BJ (cell line): ENCODE measurements at regions not wholly inside any gene's neighbourhood (a gene's known extent, or its start where the extent isn't known, plus 50 kb on each side); places are given as distances from the start of the nearest gene placed in this dataset.

ENCODE experiments used
- CTCF ChIA-PET: fragments of 350-600 bp; formaldehyde crosslinking; extraction: SDS; loops from one replicate; lab custom pipeline; 2021; ENCODE audit warnings: antibody characterized with exemption, inconsistent platforms; lab: Yijun Ruan, JAX
- POLR2A ChIA-PET: fragments of 300-600 bp; sonication (Branson Sonifier 250); formaldehyde crosslinking; extraction: SDS; loops from one replicate; lab custom pipeline; 2021; ENCODE audit warnings: antibody characterized with exemption; lab: Charles Lee
- DNase-seq: peaks from one replicate; pipeline ENCODE4 v3.0.0-alpha.2; 2011; ENCODE audit warnings: low read depth
- H3K27me3 ChIP-seq: 2 replicates; pipeline ENCODE4 v1.6.0; 2011; ENCODE audit warnings: low read length; ENCODE audit not compliant: control insufficient read depth, insufficient read depth
- H3K36me3 ChIP-seq: 2 replicates; pipeline ENCODE4 v1.5.1; 2011; ENCODE audit warnings: low read length; ENCODE audit not compliant: control insufficient read depth, insufficient read depth
- H3K4me3 ChIP-seq: 2 replicates; pipeline ENCODE4 v1.5.1; 2011; ENCODE audit warnings: low read depth, mild to moderate bottlenecking, control low read depth, low read length
- TF ChIP-seq, protein P1 (sequence below): IDR thresholded peaks from 2 replicates; pipeline ENCODE4 v1.5.1; 2011; ENCODE audit warnings: low read depth, mild to moderate bottlenecking, control low read depth, inconsistent platforms, low read length, moderate library complexity; ENCODE audit not compliant: insufficient read depth

DNA sequence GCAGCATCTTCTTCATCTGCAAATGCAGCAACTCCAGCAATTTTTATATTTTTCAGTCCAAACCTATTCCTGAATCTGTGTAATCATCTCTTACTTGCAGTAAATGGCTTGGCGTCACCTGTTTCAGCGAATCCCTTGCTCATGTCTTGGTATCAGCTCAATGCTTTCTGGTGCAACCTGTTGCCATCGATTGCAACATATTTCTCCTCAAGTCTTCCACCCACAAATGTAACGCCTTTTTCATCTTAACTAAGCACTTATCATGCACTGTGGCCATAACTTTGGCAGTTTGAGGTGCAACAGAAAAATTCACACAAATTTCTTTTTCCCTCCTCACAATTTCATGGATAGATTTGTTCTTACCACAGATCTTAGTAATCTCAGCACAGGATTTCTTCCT lies 168.3 kb downstream of the HERPUD2 start:
- DNase-seq = no peak
- Histone ChIP-seq H3K4me3 (no peak overlapping the region), H3K36me3 (no peaks in the 10 kb centered on the region), H3K27me3 (peaks cover 2% of the 10 kb centered on the region; the same call in 1 of the 2 replicates)
- TF ChIP-seq, protein P1, sequence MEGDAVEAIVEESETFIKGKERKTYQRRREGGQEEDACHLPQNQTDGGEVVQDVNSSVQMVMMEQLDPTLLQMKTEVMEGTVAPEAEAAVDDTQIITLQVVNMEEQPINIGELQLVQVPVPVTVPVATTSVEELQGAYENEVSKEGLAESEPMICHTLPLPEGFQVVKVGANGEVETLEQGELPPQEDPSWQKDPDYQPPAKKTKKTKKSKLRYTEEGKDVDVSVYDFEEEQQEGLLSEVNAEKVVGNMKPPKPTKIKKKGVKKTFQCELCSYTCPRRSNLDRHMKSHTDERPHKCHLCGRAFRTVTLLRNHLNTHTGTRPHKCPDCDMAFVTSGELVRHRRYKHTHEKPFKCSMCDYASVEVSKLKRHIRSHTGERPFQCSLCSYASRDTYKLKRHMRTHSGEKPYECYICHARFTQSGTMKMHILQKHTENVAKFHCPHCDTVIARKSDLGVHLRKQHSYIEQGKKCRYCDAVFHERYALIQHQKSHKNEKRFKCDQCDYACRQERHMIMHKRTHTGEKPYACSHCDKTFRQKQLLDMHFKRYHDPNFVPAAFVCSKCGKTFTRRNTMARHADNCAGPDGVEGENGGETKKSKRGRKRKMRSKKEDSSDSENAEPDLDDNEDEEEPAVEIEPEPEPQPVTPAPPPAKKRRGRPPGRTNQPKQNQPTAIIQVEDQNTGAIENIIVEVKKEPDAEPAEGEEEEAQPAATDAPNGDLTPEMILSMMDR = no peak
- POLR2A ChIA-PET = no interaction called here
- CTCF ChIA-PET = no interaction called here

DNA sequence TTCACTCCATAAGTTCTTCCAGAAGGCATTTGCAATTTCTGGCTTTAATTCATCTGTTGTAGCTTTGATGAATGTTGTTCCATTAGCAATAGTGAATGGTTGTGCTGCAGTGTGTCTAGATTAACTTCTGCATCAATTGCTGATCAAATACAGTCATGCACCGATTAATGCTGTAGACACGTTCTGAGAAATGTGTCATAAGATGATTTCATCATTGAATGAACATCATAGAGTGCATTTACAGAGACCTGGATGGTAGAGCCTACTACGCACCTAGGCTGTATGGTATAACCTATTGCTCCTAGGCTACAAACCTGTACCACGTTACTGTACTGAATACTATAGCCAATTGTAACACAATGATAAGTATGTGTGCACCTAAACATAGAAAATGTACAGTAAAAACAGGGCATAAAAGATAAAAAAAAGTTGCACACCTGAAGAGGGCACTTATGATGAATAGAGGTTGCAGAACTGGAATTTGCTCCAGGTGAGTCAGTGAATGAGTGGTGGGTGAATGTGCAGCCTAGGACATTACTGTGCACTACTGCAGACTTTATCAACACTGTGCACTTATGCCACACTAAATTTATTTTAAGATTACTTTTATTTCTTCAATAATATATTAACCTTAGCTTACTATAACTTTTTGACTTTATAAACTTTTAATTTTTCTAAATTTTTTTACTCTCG lies 170.7 kb downstream of the HERPUD2 start:
- DNase-seq = no peak
- Histone ChIP-seq H3K4me3 (no peak overlapping the region), H3K27me3 (no peaks in the 10 kb centered on the region), H3K36me3 (no peaks in the 10 kb centered on the region)
- ChIA-PET CTCF (no interaction called here), POLR2A (no interaction called here)
- TF ChIP-seq, protein P1 = no peak

DNA sequence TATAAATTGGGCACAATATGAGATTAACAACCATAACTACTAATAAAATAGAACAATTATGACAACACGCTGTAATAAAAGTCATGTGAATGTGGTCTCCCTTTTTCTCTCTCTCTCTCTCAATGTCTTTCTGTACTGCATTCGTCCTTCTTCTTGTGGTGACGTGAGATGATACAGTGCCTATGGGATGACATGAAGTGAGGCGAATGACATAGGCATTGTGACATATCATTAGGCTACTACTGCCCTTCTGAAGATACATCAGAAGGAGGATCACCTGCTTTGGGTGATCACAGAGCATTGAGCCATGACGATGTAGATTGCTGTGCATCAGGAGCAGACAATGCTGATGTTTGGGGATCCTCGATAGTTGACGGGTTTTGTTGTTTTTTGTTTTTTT lies 171.6 kb downstream of the HERPUD2 start:
- CTCF ChIA-PET = no interaction called here

DNA sequence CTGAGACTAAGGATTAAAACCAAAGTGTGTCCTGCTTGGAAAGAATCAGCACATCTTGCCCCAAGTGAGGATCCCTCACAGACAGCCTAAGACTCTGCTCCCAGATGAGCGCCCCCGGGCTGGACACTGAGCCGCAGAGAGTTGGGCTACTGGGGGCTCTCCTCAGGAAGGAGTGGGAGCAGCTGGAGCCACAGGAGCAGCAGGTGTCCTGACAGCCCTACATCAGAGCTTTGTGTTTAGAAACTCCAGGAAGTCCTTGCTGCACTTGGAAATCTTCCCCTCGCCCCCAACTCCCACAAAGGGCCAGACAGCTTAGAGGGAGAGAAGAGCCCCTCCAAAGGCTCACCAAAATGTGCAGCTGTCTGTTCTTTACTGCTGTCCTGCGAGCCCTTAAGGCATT lies 172.2 kb downstream of the HERPUD2 start:
- DNase-seq = no peak
- H3K4me3 ChIP-seq = no peak overlapping the region
- ChIA-PET POLR2A (no interaction called here), CTCF (no interaction called here)
- no peaks in the 10 kb centered on the region; the same call in 1 of the 2 replicates for H3K27me3 ChIP-seq
- H3K36me3 ChIP-seq = no peaks in the 10 kb centered on the region
- TF ChIP-seq, protein P1 = no peak

More for the DNA sequence above, 171.6 kb downstream of the HERPUD2 start:
- TF ChIP-seq, protein P1 = no peak
- no peaks in the 10 kb centered on the region; the same call in 1 of the 2 replicates for H3K27me3 ChIP-seq
- no peak for DNase-seq
- no peaks in the 10 kb centered on the region for H3K36me3 ChIP-seq
- no peak overlapping the region for H3K4me3 ChIP-seq
- POLR2A ChIA-PET = no interaction called here

DNA sequence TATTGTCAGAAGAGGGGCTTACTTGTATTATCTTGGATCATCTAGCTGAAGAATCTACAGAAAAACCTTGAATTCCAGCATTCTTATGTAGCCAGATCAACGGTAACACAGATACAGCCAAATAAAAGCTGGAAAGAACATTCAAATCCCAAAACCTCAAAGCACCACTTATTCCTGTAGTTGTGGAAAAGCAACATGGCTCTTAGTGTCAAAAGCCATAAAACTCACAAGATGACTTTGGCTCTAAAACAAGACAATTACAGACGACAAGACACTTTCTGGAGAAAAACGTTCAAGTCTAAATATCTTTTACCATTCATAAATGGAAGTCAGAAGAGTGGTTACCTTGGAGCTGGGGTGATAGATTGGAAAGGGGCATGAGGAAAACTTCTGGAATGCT lies 173.0 kb downstream of the HERPUD2 start:
- Histone ChIP-seq H3K4me3 (no peak overlapping the region), H3K27me3 (no peaks in the 10 kb centered on the region; the same call in 1 of the 2 replicates), H3K36me3 (no peaks in the 10 kb centered on the region)
- TF ChIP-seq, protein P1 = no peak
- ChIA-PET CTCF (no interaction called here), POLR2A (no interaction called here)
- DNase-seq = no peak
